Stimulated activated CD8-positive, alpha-beta memory T cell treated with anti-CD3 and anti-CD28 coated beads, Interleukin-15, amount 100 ng/mL, for 1 hour (primary cell): ENCODE measurements at regions not wholly inside any gene's neighbourhood (a gene's known extent, or its start where the extent isn't known, plus 50 kb on each side); places are given as distances from the start of the nearest gene placed in this dataset.
"Not testable (repeated sequence)": the region's sequence is repeated elsewhere in the genome, so short reads cannot be mapped to it uniquely, and the experiment has no call there.

Source experiments
- DNase-seq: peaks from one replicate; pipeline ENCODE4 v3.0.0-alpha.2; 2020; ENCODE audit warnings: low read depth

GRCh38 chr22:49721211-49721763 is 106.4 kb downstream of the BRD1 start:
- no peak for DNase-seq

- no peak for DNase-seq
Observed at GRCh38 chr22:49720279-49720959, 107.3 kb downstream of the BRD1 start.

- DNase-seq = no peak
Observed at GRCh38 chr22:49719046-49719445, 108.6 kb downstream of the BRD1 start.

DNA sequence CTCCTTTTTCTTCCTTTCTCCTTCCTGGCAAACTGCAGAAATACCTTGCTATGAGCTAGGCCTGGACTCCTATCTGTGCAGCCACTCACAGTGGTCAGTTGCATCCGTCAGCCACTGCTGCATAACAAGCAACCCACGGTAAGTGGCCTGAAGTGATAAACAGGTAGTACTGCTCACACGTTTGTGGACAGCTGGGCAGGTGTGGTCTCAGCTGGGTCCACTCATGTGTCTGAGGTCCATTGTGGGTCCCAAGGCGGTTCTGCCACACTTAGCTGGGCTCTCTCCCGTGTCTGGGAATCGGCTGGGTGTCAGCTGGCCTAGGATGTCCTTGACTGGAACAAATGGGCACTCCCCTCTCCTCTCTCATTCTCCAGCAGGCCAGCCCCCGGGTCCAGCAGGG is 109.3 kb downstream of the BRD1 start:
- DNase-seq = no peak

- no peak for DNase-seq
Observed at GRCh38 chr22:49717322-49717919, 110.3 kb downstream of the BRD1 start.

DNA sequence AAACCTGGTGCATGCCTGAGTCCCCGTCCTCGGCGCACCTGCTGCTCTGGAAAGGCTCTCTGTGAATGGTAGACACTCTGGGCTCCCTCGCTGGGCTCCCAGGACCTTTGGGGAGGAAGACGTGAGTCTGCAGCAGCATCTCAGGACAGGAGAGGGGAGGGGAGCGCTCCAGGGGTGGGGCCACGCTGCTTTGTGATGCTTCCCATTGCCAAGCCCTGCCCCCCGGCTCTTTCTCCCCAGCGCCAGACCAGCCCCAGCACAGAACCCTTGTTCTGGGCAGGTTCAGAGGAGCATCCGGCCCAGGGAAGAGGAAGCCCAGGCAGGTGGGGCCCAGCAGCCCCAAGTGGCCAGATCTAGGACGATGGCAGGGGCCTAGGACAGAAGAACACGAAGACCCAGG is 111.2 kb downstream of the BRD1 start:
- no peak for DNase-seq

DNA sequence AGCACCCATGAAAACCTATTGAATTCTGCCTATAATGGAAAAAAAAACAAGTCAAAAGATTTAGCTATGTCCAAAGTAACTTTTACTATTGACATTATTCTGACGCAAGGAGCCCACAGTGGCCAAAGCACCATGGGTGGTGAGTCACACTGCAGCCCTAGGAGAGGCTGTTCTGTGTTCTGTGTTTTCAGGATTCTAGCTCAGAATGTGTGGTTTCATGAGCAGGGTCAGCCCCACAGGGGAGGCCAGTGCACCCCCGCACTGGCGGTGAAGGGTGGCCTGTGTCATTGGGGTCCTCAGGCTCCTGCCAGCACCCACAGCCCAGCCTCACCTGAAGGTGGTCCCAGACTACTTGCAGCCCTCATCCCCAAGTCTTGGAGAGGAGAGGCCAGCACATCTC is 112.2 kb downstream of the BRD1 start:
- DNase-seq = no peak

DNA sequence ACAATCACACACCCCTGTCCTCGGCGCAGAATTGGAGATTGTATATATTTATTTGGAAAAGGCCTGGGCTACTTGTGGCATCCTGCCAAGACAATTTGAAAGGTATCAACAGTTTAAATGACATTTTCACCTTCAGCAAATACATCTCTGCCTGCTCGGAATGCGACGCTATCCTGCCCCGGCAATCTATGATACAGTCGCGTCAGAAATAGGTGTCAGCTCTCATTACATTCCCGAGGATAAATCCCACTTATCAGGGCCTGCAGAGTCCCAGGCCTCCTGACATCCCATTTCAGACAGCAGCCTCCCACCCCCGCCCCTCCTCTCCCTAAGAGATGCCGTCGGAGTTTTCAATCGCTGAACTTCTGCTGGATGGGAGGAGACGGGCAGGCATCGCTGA is 114.7 kb downstream of the BRD1 start:
- DNase-seq = no peak

GRCh38 chr22:49712195-49712791 is 115.4 kb downstream of the BRD1 start:
- DNase-seq = no peak

GRCh38 chr22:49710746-49711145 is 116.9 kb downstream of the BRD1 start:
- no peak for DNase-seq

GRCh38 chr22:49709464-49709863 is 118.2 kb downstream of the BRD1 start:
- no peak for DNase-seq

- DNase-seq = no peak
Observed at GRCh38 chr22:49705972-49706352, 121.7 kb downstream of the BRD1 start.

DNA sequence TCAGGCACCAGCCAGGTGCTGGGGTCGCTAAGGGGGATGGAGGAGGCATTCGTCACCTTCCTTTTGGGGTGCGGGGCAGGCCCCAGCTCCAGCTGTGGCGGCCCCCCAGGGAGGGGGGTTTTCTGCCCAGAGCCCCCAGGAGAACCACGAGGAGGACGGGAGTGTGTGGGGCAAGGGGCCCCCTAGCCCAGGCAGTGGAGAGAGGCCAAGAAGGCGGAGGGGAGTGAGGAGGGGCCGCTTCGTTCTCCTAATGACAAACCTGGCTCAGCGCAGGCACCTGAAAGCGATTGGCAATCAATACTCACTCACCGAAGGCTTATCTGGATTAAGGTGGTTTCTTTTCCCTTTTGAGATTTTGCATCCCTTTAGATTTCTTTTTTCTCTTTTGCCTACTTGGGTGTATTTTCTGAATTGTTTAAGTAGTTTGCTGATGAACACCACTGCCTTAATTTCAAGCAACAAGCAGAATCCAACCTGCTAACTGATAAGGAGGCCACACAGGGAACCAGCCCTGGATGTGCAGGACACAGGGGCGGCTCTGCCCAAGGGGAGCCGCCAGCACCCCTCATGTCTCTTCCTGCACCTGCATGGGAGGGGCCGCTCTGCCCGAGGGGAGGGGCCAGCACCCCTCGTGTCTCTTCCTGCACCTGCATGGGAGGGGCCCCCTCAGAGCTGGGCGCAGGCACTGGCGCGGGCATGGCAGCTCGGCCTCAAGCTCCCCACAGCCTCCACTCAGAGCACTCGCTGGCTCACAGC is 122.3 kb downstream of the BRD1 start:
- DNase-seq = no peak

GRCh38 chr22:49704345-49705215 is 123.1 kb downstream of the BRD1 start:
- no peak for DNase-seq

GRCh38 chr22:49703990-49704344 is 123.7 kb downstream of the BRD1 start:
- DNase-seq = no peak

DNA sequence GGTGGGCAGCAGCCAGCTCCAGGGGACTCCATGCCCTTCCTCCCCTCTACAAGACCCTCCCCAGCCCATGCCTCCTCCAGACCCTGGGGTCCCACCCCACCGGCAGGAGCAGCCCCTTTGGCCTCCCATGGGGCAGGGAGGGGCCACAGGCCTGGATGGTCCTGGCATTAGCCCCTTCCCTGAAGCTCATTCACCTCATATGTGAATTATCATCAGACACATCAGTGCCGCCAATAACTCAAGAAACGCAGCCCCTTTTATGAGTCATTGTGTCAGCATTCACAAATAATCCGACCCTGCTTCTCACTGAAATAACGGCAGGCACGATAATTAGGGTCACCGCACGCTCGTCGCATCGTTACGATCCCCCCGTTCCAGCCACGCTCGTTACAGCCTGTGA is 124.2 kb downstream of the BRD1 start:
- DNase-seq = no peak

DNA sequence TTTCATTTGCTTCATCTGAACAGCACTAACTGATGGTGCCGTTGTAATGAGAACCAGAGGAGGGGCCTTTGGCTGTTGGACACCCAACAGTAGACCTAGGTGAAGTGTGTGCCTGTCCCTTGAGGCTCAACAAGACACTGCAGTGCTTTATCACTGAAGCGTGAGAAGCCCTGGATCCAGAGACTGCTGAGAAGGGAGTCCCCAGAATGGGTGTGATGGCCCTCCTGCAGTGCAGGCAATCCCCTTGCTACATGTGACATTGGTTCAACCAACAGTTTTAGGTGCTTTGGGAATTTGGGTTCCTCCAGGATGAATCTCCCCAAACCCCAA is 125.6 kb downstream of the BRD1 start:
- no peak for DNase-seq

DNA sequence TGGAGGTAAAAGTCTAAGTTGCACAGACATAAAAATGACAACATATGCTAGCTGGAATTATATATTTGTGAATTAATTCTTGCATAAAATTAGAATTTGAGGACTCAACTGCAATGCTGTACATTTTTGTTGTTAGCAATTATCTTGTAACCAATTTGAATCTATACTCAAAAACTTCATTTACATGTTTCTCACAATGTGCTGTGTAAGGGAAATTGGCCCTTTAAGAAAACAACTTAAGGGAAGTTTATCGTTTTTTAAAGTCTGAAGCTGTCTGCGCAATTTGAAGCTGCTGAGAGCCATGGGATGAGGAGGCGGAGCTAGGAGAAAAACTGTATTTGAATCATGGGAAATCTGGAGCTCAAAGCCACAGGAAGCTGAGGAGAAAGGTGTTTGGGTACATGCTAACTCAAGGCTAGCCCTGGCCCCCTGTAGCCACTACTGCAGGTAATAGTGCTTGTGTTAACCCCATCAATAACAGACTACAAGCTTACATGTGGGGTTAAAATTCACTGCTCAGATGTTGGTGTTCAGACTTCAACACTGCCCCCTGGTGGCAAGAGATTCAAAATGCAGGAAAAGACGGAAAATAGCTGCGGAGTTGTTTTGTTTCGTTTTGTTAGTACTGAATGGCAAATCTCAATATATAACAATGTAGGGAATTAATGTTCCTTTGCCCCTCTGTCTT is 126.1 kb downstream of the BRD1 start:
- no peak for DNase-seq

DNA sequence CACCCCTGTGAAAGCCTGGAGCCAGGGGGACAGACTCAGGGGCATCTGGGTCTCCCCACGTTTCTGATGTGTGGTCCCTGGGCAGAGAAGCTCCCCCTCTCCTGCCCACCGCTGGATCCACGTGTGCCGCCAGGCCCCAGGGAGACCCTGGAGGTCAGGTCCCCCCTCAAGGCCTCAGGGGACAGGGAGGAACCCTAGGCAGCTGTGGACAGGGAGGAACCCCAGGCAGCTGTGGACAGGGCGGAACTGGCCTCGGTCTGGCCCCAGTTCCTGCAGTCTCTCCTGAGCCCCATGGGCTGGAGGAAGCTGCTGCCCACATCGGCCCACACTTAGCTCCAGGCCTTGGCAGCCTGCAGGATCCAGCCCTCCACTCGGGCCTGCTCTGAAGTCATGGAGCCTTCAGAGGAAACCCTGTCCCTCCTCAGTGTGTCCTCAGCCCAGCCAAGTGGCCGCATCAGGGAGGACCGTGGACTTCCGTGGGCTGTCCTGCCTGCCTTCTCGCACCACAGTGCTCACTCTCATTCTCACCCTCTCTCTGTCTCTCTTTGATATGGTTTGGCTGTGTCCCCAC is 127.7 kb downstream of the BRD1 start:
- no peak for DNase-seq

GRCh38 chr22:49699476-49699875 is 128.2 kb downstream of the BRD1 start:
- no peak for DNase-seq

GRCh38 chr22:49698616-49699015 is 129.1 kb downstream of the BRD1 start:
- DNase-seq = not testable (repeated sequence)
